ENCODE measurements at regions not wholly inside any gene's neighbourhood (a gene's known extent, or its start where the extent isn't known, plus 50 kb on each side); places are given as distances from the start of the nearest gene placed in this dataset.

- no peak for DNase-seq (ENCODE audit: low read depth)
- no peak overlapping the region for H3K4me3 ChIP-seq (ENCODE audit: low read depth, low read length)
These were observed 230.3 kb upstream of the SLC14A2 start for GRCh38 chr18:45384962-45385315.

GRCh38 chr18:45386041-45386655 is 229.1 kb upstream of the SLC14A2 start:
- H3K4me3 ChIP-seq (ENCODE audit: low read depth, low read length): no peak overlapping the region
- no peak for DNase-seq (ENCODE audit: low read depth)

- H3K4me3 ChIP-seq (ENCODE audit: low read depth, low read length): no peak overlapping the region
These were observed 228.0 kb upstream of the SLC14A2 start for GRCh38 chr18:45387229-45387628.

GRCh38 chr18:45398448-45398847 is 216.8 kb upstream of the SLC14A2 start:
- DNase-seq (ENCODE audit: low read depth): no peak
- no peak overlapping the region for H3K4me3 ChIP-seq (ENCODE audit: low read depth, low read length)

More at GRCh38 chr18:45387229-45387628, 228.0 kb upstream of the SLC14A2 start:
- DNase-seq (ENCODE audit: low read depth): no peak

GRCh38 chr18:45399146-45399545 is 216.1 kb upstream of the SLC14A2 start:
- DNase-seq (ENCODE audit: low read depth): no peak
- H3K4me3 ChIP-seq (ENCODE audit: low read depth, low read length): no peak overlapping the region

GRCh38 chr18:45399643-45400042 is 215.6 kb upstream of the SLC14A2 start:
- DNase-seq (ENCODE audit: low read depth): no peak
- H3K4me3 ChIP-seq (ENCODE audit: low read depth, low read length): no peak overlapping the region

GRCh38 chr18:45402485-45403056 is 212.7 kb upstream of the SLC14A2 start:
- peak; percentile 49 for DNase-seq (ENCODE audit: low read depth)
- H3K4me3 ChIP-seq (ENCODE audit: low read depth, low read length): no peak overlapping the region

- DNase-seq (ENCODE audit: low read depth): no peak
- H3K4me3 ChIP-seq (ENCODE audit: low read depth, low read length): no peak overlapping the region
These were observed 211.8 kb upstream of the SLC14A2 start for GRCh38 chr18:45403341-45404049.

- no peak for DNase-seq (ENCODE audit: low read depth)
- H3K4me3 ChIP-seq (ENCODE audit: low read depth, low read length): no peak overlapping the region
These were observed 207.1 kb upstream of the SLC14A2 start for GRCh38 chr18:45408218-45408617.

- no peak for DNase-seq (ENCODE audit: low read depth)
- H3K4me3 ChIP-seq (ENCODE audit: low read depth, low read length): no peak overlapping the region
These were observed 205.3 kb upstream of the SLC14A2 start for GRCh38 chr18:45409971-45410370.

GRCh38 chr18:45412577-45412976 is 202.7 kb upstream of the SLC14A2 start:
- DNase-seq (ENCODE audit: low read depth): no peak
- no peak overlapping the region for H3K4me3 ChIP-seq (ENCODE audit: low read depth, low read length)

- DNase-seq (ENCODE audit: low read depth): peak; percentile 39
These were observed 202.0 kb upstream of the SLC14A2 start for GRCh38 chr18:45413180-45413836.

GRCh38 chr18:45415614-45416013 is 199.7 kb upstream of the SLC14A2 start:
- DNase-seq (ENCODE audit: low read depth): no peak
- no peak overlapping the region for H3K4me3 ChIP-seq (ENCODE audit: low read depth, low read length)

More at GRCh38 chr18:45413180-45413836, 202.0 kb upstream of the SLC14A2 start:
- H3K4me3 ChIP-seq (ENCODE audit: low read depth, low read length): no peak overlapping the region

GRCh38 chr18:45416168-45416567 is 199.1 kb upstream of the SLC14A2 start:
- DNase-seq (ENCODE audit: low read depth): no peak
- no peak overlapping the region for H3K4me3 ChIP-seq (ENCODE audit: low read depth, low read length)

GRCh38 chr18:45417392-45417791 is 197.9 kb upstream of the SLC14A2 start:
- H3K4me3 ChIP-seq (ENCODE audit: low read depth, low read length): no peak overlapping the region
- DNase-seq (ENCODE audit: low read depth): no peak

GRCh38 chr18:45423659-45424058 is 191.6 kb upstream of the SLC14A2 start:
- no peak overlapping the region for H3K4me3 ChIP-seq (ENCODE audit: low read depth, low read length)
- DNase-seq (ENCODE audit: low read depth): no peak

GRCh38 chr18:45430041-45430440 is 185.2 kb upstream of the SLC14A2 start:
- DNase-seq (ENCODE audit: low read depth): no peak
- H3K4me3 ChIP-seq (ENCODE audit: low read depth, low read length): no peak overlapping the region

- DNase-seq (ENCODE audit: low read depth): no peak
- no peak overlapping the region for H3K4me3 ChIP-seq (ENCODE audit: low read depth, low read length)
These were observed 179.5 kb upstream of the SLC14A2 start for GRCh38 chr18:45435810-45436209.

- no peak overlapping the region for H3K4me3 ChIP-seq (ENCODE audit: low read depth, low read length)
- DNase-seq (ENCODE audit: low read depth): no peak
These were observed 177.9 kb upstream of the SLC14A2 start for GRCh38 chr18:45437366-45437765.

- no peak overlapping the region for H3K4me3 ChIP-seq (ENCODE audit: low read depth, low read length)
- DNase-seq (ENCODE audit: low read depth): no peak
These were observed 175.2 kb upstream of the SLC14A2 start for GRCh38 chr18:45439851-45440645.
